Activated CD4-positive, alpha-beta memory T cell treated with anti-CD3 and anti-CD28 coated beads for 36 hours (primary cell): ENCODE measurements at regions not wholly inside any gene's neighbourhood (a gene's known extent, or its start where the extent isn't known, plus 50 kb on each side); places are given as distances from the start of the nearest gene placed in this dataset.

ENCODE experiments used
- CTCF ChIA-PET: fragments of 350-600 bp; sonication (Branson Sonifier 250); formaldehyde crosslinking; loops from one replicate; lab custom pipeline; 2021; ENCODE audit warnings: antibody characterized with exemption, inconsistent platforms; lab: Charles Lee
- POLR2A ChIA-PET: fragments of 350-600 bp; sonication (Branson Sonifier 250); formaldehyde crosslinking; loops from one replicate; lab custom pipeline; 2021; ENCODE audit warnings: antibody characterized with exemption; lab: Charles Lee
- DNase-seq: peaks from one replicate; pipeline ENCODE4 v3.0.0-alpha.2; 2020
- H3K27ac Mint-ChIP-seq: one replicate; pipeline ENCODE4 v1.8.0; 2021; ENCODE audit warnings: mixed read lengths
- H3K27me3 Mint-ChIP-seq: one replicate; pipeline ENCODE4 v1.8.0; 2021; ENCODE audit warnings: mixed read lengths
- H3K36me3 Mint-ChIP-seq: one replicate; pipeline ENCODE4 v1.8.0; 2021; ENCODE audit warnings: mixed read lengths
- H3K4me1 Mint-ChIP-seq: one replicate; pipeline ENCODE4 v1.8.0; 2021; ENCODE audit warnings: low read depth, mixed read lengths
- H3K4me3 Mint-ChIP-seq: one replicate; pipeline ENCODE4 v1.8.0; 2021; ENCODE audit warnings: mild to moderate bottlenecking, mixed read lengths
- H3K9me3 Mint-ChIP-seq: one replicate; pipeline ENCODE4 v1.8.0; 2021; ENCODE audit warnings: mixed read lengths
- intact Hi-C: fragments of 100-400 bp; cut with micrococcal nuclease; formaldehyde crosslinking; loops from one replicate; pipeline ENCODE4 v1.15.1; 2023

DNA sequence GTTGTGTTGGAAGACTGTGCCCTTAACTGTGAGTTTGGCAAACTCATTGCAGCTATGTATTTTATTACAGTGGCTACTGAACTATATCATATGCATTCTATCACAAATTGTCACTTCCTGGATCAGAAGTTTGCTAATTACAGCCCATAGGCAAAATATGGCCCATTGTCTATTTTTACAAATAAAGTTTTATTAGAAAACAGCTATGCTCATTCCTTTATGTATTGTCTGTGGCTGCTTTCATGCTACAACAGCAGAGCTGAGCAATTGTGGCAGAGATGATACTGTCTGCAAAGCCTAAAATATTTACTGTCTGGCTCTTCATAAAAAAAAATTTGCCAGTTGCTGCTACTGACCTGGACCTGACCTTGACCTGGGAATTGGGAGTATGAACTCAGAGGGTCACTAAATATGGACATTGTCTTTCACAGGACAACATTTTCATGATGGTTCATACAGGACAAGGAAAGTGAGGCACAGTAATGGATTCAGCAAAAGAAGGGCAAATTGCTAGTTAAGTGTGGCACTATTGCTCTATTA is 316.9 kb downstream of the ZNF621 start:
- POLR2A ChIA-PET: no interaction called here
- Mint-ChIP-seq H3K4me3 (no peak overlapping the region), H3K4me1 (no peaks in the 10 kb centered on the region), H3K36me3 (no peaks in the 10 kb centered on the region), H3K27me3 (peaks cover 2% of the 10 kb centered on the region), H3K9me3 (peaks cover 3% of the 10 kb centered on the region), H3K27ac (no peak overlapping the region)
- CTCF ChIA-PET: no interaction called here
- intact Hi-C loops: no loop called here
- DNase-seq: no peak

DNA sequence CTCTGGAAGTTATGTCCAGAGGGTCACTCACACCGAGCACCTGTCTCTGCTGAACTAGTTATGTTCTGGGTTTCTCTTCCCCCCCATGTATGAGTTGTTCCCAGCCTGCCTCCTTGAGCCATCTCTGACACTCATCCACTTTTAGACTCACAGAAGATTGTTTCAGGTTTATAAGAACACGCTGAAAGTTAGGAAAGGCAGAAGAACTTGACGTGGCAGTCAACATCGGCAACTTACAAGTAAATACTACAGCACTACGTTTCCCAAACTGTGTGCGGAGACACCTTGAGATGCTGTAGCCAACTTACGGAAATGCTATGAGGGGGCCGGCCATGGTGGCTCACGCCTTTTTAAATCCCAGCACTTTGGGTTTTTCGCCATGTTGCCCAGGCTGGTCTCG is 318.0 kb downstream of the ZNF621 start:
- ChIA-PET POLR2A (no interaction called here), CTCF (no interaction called here)
- Mint-ChIP-seq H3K27ac (no peak overlapping the region), H3K9me3 (peaks cover 3% of the 10 kb centered on the region), H3K4me1 (no peaks in the 10 kb centered on the region), H3K36me3 (no peaks in the 10 kb centered on the region), H3K4me3 (no peak overlapping the region), H3K27me3 (peaks cover 4% of the 10 kb centered on the region)
- DNase-seq: no peak
- intact Hi-C loops: no loop called here

DNA sequence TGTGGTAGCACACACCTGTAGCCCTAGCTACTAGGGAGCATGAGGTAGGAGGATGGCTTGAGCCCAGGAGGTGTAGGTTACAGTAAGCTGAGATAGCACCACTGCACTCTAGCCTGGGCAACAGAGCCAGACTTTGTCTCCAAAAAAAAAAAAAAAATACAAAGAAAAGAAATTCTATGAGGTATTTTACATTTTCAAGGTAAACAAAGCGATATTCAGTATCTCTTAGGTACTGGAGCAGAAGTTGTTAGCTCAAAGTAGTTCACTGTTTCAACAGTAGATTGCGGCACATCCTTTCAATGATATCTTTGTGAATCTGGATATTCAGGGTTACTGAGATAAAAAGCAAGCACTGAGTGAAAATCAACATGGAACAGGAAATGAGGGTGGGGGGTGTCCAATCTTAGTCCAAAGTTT is 318.5 kb downstream of the ZNF621 start:
- ChIA-PET CTCF (no interaction called here), POLR2A (no interaction called here)
- H3K27me3 Mint-ChIP-seq: peaks cover 4% of the 10 kb centered on the region
- H3K4me3 Mint-ChIP-seq: no peak overlapping the region
- no peaks in the 10 kb centered on the region for H3K36me3 Mint-ChIP-seq
- DNase-seq: no peak
- intact Hi-C loops: no loop called here
- H3K9me3 Mint-ChIP-seq: peaks cover 3% of the 10 kb centered on the region
- no peaks in the 10 kb centered on the region for H3K4me1 Mint-ChIP-seq
- H3K27ac Mint-ChIP-seq: no peak overlapping the region

DNA sequence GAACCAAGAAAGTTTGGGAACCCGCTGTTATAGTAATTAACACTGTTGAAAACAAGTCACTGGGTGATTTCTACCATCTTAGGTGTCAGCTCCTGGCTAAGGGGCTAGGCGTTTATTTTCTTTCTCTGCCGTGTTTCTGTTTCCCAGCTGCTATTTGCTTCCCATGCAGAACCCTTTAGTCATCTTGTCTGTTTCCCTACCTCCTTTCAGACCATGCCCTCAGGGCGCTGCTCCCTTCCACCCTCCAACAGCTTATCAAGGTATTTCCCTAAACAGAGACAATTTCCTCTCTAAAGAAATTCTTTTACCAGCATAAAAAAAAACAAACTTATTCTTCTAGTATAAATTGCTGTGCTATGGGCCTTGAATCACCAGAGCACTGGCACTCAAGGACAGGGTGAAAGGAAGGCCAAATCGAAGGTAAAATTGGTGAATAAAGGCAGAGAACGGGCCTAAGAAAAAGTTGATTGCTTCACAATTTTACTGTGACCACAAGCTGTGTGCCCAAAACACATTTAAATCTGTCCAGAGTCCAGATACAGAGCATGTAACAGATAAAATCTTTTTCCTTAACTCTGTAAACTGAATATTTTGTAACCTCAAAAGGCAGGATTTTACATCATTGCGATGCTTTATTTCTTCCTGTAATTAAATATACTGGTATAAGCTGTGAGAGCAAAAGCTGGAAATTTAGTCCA is 319.2 kb downstream of the ZNF621 start:
- ChIA-PET POLR2A (no interaction called here), CTCF (interaction anchor here (0.7 kb wide), 1 partner anchor 143 kb away, joined by 4 read pairs; no protein-coding TSS in a partner anchor)
- H3K27ac Mint-ChIP-seq: no peak overlapping the region
- peaks cover 4% of the 10 kb centered on the region for H3K27me3 Mint-ChIP-seq
- H3K4me1 Mint-ChIP-seq: no peaks in the 10 kb centered on the region
- no peak overlapping the region for H3K4me3 Mint-ChIP-seq
- peaks cover 3% of the 10 kb centered on the region for H3K9me3 Mint-ChIP-seq
- DNase-seq: no peak
- H3K36me3 Mint-ChIP-seq: no peaks in the 10 kb centered on the region
- intact Hi-C loops: no loop called here

GRCh38 chr3:40844896-40845295 is 320.1 kb downstream of the ZNF621 start:
- DNase-seq: no peak

DNA sequence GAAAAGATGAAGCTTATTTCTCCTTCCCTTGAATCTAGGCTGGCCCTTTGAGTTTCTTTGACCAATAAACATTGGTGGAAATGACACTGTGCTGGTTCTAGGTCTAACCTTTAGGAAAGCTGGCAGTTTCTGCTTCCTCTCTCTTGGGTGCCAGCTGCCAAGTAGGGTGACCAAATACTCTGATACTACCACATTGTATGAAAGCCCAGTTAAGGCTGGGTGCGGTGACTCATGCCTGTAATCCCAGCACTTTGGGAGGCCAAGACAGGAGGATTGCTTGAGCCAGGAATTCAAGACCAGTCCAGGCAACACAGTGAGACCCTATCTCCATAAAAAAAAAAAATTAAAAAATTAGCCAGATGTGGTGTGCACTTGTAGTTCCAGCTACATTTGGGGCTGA is 320.7 kb downstream of the ZNF621 start:
- peaks cover 3% of the 10 kb centered on the region for H3K9me3 Mint-ChIP-seq
- no peaks in the 10 kb centered on the region for H3K36me3 Mint-ChIP-seq
- no peak overlapping the region for H3K4me3 Mint-ChIP-seq
- H3K27ac Mint-ChIP-seq: no peak overlapping the region
- DNase-seq: no peak
- ChIA-PET POLR2A (no interaction called here), CTCF (no interaction called here)
- peaks cover 4% of the 10 kb centered on the region for H3K27me3 Mint-ChIP-seq
- intact Hi-C loops: no loop called here
- H3K4me1 Mint-ChIP-seq: no peaks in the 10 kb centered on the region

More at GRCh38 chr3:40844896-40845295, 320.1 kb downstream of the ZNF621 start:
- Mint-ChIP-seq H3K36me3 (no peaks in the 10 kb centered on the region), H3K27me3 (peaks cover 4% of the 10 kb centered on the region), H3K4me3 (no peak overlapping the region), H3K27ac (no peak overlapping the region), H3K9me3 (peaks cover 3% of the 10 kb centered on the region), H3K4me1 (no peaks in the 10 kb centered on the region)
- intact Hi-C loops: no loop called here
- ChIA-PET CTCF (no interaction called here), POLR2A (no interaction called here)

DNA sequence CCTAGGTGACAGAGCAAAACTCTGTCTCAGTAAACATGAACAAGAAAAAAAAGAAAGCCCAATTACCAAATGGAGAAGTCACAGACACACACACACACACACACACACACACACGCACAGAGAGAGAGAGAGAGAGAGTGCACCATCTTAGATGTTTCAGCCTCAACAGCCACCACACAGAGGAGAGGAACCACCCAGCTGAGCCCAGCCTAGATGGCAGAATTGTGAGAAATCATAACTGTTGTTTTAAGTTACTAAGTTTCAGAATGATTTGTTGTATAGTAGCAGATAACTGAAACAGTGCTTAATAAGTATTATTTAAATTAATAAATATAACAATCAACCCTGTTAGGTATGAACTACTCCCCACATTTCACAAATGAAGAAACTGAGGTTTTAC is 321.2 kb downstream of the ZNF621 start:
- CTCF ChIA-PET: no interaction called here

DNA sequence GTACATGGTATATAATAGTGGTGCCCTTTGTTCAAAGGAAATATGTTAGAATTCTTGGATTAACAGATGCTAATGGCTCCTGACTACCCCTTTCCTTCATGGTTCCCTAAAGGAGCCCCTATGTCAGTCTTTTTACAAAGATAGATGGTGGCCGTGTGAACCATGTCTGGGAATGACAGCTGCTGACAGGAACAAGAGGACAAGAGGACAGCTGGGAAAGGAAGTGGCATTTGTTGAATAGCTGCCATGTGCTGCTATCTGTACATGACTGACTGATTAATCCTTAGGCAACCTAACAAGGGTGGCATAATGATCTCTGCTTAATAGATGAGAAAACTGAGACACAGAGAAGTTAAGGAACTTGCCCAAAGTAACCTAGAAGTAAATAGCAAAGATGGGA is 321.7 kb downstream of the ZNF621 start:
- Mint-ChIP-seq H3K36me3 (no peaks in the 10 kb centered on the region), H3K4me1 (no peaks in the 10 kb centered on the region), H3K9me3 (peaks cover 3% of the 10 kb centered on the region), H3K27ac (no peak overlapping the region), H3K27me3 (peaks cover 4% of the 10 kb centered on the region), H3K4me3 (no peak overlapping the region)
- ChIA-PET POLR2A (no interaction called here), CTCF (no interaction called here)
- no peak for DNase-seq
- intact Hi-C loops: no loop called here

More for the DNA sequence above, 321.2 kb downstream of the ZNF621 start:
- intact Hi-C loops: no loop called here
- Mint-ChIP-seq H3K4me3 (no peak overlapping the region), H3K27me3 (peaks cover 4% of the 10 kb centered on the region), H3K4me1 (no peaks in the 10 kb centered on the region), H3K27ac (no peak overlapping the region), H3K36me3 (no peaks in the 10 kb centered on the region), H3K9me3 (peaks cover 3% of the 10 kb centered on the region)
- POLR2A ChIA-PET: no interaction called here
- DNase-seq: no peak

DNA sequence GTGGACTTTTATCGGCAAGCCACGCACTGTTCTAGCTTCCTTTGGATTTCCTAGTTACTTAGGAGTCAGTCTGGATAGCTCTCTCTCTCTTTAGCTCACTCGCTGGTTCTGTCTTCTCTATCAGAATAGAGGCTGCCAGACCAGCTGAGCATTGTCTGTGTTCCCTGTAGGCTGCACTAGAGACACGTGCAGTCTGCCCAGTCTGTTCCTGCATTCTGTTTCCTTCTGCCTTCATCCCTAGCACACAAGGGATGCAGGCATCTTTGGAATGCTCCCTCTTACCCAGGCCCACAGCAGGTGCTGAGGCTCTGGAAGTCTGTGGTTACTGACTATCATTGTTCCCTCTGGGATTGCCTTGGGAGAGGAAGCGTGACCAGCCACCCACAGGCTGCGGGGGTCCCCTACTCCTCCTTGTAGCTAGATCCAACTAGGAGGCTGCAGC is 322.8 kb downstream of the ZNF621 start:
- intact Hi-C loops: no loop called here
- H3K27ac Mint-ChIP-seq: no peak overlapping the region
- ChIA-PET POLR2A (no interaction called here), CTCF (no interaction called here)
- peaks cover 4% of the 10 kb centered on the region for H3K27me3 Mint-ChIP-seq
- DNase-seq: no peak
- peaks cover 3% of the 10 kb centered on the region for H3K9me3 Mint-ChIP-seq
- H3K4me3 Mint-ChIP-seq: no peak overlapping the region
- H3K36me3 Mint-ChIP-seq: no peaks in the 10 kb centered on the region
- H3K4me1 Mint-ChIP-seq: no peaks in the 10 kb centered on the region

DNA sequence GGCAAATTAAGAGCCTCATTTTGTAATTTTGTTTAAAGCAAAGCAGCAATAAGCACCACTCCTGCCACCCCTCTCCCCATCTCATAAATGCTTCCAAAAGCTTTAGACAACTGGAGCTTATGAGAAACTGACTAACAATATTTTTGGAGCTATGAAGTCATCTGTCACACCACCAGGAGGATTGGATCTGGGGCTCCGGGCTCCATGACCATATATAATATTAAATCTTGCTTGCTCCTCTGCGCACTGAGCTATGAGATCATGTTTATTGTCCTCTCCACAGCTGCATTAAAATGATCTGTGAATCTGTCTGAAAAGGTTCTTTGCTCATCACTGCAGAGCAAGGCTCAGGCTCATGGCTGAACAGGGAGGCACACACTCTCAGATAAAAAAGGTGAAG is 323.7 kb downstream of the ZNF621 start:
- H3K27ac Mint-ChIP-seq: no peak overlapping the region
- peaks cover 3% of the 10 kb centered on the region for H3K9me3 Mint-ChIP-seq
- intact Hi-C loops: no loop called here
- no peak overlapping the region for H3K4me3 Mint-ChIP-seq
- H3K27me3 Mint-ChIP-seq: peaks cover 4% of the 10 kb centered on the region
- DNase-seq: no peak
- CTCF ChIA-PET: no interaction called here
- no peaks in the 10 kb centered on the region for H3K36me3 Mint-ChIP-seq
- POLR2A ChIA-PET: no interaction called here
- H3K4me1 Mint-ChIP-seq: no peaks in the 10 kb centered on the region

GRCh38 chr3:40850861-40851260 is 326.1 kb downstream of the ZNF621 start:
- H3K9me3 Mint-ChIP-seq: peaks cover 1% of the 10 kb centered on the region
- peaks cover 4% of the 10 kb centered on the region for H3K27me3 Mint-ChIP-seq
- ChIA-PET CTCF (no interaction called here), POLR2A (no interaction called here)
- H3K27ac Mint-ChIP-seq: no peak overlapping the region
- DNase-seq: no peak
- no peak overlapping the region for H3K4me3 Mint-ChIP-seq
- intact Hi-C loops: no loop called here
- H3K4me1 Mint-ChIP-seq: no peaks in the 10 kb centered on the region
- H3K36me3 Mint-ChIP-seq: no peaks in the 10 kb centered on the region

GRCh38 chr3:40851836-40852235 is 327.1 kb downstream of the ZNF621 start:
- ChIA-PET POLR2A (no interaction called here), CTCF (interaction anchor here (1.0 kb wide), 1 partner anchor 11 kb away, joined by 3 read pairs; no protein-coding TSS in a partner anchor)
- no peaks in the 10 kb centered on the region for H3K27me3 Mint-ChIP-seq
- H3K4me3 Mint-ChIP-seq: no peak overlapping the region
- H3K4me1 Mint-ChIP-seq: no peaks in the 10 kb centered on the region
- H3K27ac Mint-ChIP-seq: no peak overlapping the region
- no peaks in the 10 kb centered on the region for H3K9me3 Mint-ChIP-seq
- no peak for DNase-seq
- no peaks in the 10 kb centered on the region for H3K36me3 Mint-ChIP-seq
- intact Hi-C loops: no loop called here

- ChIA-PET CTCF (no interaction called here), POLR2A (no interaction called here)
- H3K27ac Mint-ChIP-seq: no peak overlapping the region
- no peaks in the 10 kb centered on the region for H3K9me3 Mint-ChIP-seq
- no peaks in the 10 kb centered on the region for H3K4me1 Mint-ChIP-seq
- intact Hi-C loops: no loop called here
- no peaks in the 10 kb centered on the region for H3K36me3 Mint-ChIP-seq
- no peak for DNase-seq
- no peaks in the 10 kb centered on the region for H3K27me3 Mint-ChIP-seq
- no peak overlapping the region for H3K4me3 Mint-ChIP-seq
Measured at GRCh38 chr3:40852712-40853111, 328.0 kb downstream of the ZNF621 start.
